Fibroblast of gingiva (primary cell): ENCODE measurements at regions not wholly inside any gene's neighbourhood (a gene's known extent, or its start where the extent isn't known, plus 50 kb on each side); places are given as distances from the start of the nearest gene placed in this dataset.

ENCODE experiments used
- DNase-seq: peaks from one replicate; pipeline ENCODE4 v3.0.0-alpha.2; 2011; ENCODE audit warnings: low read depth

- no peak for DNase-seq
These were observed 108.4 kb upstream of the EPHA4 start for GRCh38 chr2:221680548-221680947.

DNA sequence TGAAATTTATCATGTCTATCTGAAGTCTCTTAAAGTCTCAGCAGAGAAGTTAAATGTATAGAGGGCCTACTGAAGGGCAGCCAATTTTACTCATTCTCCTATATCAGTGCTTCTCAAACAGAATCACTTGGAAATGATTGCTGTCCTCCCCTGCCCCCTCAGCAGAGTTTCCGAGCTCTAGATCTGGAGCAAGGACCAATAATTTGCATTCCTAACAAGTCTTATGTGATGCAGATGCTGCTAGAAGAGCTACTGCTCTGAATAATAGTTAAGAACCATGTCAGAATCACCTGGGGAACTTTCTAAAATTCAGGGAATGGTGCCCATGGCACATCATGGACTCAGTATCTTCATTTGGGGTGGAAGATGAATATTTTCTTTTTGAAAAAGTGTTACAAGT is 105.6 kb upstream of the EPHA4 start:
- no peak for DNase-seq

- no peak for DNase-seq
These were observed 104.6 kb upstream of the EPHA4 start for GRCh38 chr2:221676566-221677172.

DNA sequence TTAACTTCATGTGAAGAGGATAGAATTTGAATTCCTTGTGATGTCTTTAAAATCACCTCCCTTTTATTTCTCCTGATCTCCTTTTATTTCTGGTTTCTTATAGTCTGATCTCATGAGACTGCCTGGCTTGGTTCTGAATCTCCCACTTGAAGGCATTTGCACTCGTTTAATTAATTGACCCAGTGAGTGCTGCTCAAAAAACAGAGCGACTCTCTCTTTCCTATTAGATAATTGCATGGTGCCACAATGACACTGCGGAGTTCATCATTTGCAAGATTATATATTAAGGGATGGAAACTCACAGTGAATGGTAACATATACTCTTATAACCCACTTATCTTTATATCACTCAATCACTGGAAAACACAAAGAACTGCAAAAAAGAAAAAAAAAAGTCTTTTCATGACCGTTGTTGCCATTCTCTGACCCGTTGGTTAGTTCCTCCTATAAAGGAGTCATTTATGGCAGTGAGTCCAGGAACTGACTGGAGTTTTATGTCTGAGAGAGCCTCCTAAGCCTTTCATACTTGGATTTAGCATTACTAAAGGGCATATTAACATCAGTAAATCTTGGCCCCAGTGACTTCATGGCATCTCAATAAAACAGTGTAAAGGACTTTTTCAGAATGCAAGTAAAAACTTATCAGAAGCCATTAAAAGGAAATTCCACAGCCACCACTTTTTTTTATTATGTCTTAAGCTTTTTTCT is 103.3 kb upstream of the EPHA4 start:
- no peak for DNase-seq

DNA sequence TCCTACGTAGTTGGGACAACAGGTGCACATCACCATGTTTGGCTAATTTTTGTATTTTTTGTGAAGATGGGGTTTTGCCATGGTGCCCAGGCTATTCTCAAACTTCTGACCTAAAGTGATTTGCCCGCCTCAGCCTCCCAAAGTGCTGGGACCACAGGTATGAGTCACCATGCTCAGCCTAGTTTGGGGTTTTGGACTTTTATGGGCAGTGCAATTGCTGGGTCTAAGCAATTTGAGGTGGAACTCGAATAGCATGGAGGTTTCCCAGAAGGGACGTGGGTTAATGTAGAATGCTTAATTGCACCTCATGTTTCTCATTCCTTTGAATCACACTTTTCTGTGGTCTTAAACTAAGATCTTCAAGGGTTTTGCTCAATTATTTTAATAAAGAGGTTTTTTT is 102.3 kb upstream of the EPHA4 start:
- no peak for DNase-seq

DNA sequence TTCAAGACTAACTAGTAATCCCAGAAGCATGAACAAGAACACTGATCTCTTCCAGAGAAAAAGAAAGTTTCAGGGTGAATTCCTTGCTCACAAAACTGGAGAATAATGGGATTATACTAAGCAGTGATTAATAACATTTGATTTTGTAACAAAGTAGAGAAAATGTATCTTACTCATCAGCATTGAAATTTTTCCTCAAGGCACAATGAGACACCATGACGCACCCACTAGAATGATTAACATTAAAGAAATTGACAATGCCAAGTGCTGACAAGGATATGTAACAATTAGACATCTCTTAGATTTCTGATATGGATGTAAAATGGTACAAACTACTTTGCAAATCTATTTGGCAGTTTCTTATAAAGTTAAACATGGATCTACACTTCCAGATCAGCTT is 101.1 kb upstream of the EPHA4 start:
- DNase-seq = no peak

- peak; percentile 29 for DNase-seq
These were observed 99.4 kb upstream of the EPHA4 start for GRCh38 chr2:221671515-221671914.

- no peak for DNase-seq
These were observed 90.7 kb upstream of the EPHA4 start for GRCh38 chr2:221662689-221663391.

GRCh38 chr2:221657806-221658205 is 85.7 kb upstream of the EPHA4 start:
- no peak for DNase-seq

- no peak for DNase-seq
These were observed 83.2 kb upstream of the EPHA4 start for GRCh38 chr2:221655300-221655699.

GRCh38 chr2:221653182-221653581 is 81.1 kb upstream of the EPHA4 start:
- DNase-seq = no peak

DNA sequence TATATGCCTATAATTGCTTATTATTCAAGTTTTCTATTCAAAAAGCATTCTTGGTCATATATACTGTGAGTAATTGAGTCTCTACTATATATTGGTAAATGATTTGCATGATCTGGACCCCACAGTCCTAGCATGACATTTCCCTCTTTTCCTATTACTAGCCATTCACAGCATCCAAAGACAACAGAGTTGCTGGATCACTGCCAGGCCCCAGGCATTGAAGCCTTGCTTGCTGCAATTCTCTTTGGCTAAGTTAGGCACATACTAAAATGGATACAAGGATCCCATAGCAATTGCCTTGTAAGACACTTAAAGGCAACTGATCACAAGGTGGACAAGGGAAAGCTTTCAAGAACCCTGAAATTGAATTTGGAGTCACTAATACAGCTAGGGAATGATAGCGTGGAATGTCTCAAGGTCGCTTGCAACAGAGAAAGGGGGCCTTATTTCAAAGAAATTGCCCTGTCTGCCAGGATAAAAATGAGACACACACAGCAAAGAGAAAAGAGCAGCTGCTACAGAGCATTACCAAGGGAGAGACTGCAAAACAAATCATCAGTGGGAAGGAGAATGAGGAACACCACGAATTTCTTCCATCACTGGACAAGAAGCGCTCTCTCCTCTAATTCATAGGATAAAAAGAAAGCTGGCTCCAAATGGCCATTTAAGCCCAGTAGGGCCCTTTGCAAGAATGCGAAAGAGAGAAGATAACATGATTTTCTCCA is 77.1 kb upstream of the EPHA4 start:
- DNase-seq = peak; percentile 17

GRCh38 chr2:221642447-221642846 is 70.3 kb upstream of the EPHA4 start:
- DNase-seq = no peak

GRCh38 chr2:221641181-221641871 is 69.2 kb upstream of the EPHA4 start:
- DNase-seq = no peak

DNA sequence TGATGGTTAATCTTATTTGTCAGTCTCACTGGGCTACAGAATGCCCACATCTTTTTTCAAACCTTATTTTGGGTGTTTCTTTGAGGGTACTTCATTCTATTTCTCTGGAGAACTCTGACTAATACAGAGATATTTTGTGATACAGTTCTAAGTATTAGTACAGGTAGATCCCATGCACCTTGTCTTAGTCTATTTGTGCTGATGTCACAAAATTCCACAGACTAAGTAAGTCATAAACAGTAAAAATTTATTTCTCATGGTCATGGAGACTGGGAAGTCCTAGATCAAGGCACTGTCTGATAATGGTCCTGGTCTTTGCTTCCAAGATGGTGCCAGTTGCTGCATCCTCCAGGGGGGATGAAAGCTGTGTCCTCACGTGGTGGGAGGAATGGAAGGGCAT is 68.6 kb upstream of the EPHA4 start:
- DNase-seq = no peak

DNA sequence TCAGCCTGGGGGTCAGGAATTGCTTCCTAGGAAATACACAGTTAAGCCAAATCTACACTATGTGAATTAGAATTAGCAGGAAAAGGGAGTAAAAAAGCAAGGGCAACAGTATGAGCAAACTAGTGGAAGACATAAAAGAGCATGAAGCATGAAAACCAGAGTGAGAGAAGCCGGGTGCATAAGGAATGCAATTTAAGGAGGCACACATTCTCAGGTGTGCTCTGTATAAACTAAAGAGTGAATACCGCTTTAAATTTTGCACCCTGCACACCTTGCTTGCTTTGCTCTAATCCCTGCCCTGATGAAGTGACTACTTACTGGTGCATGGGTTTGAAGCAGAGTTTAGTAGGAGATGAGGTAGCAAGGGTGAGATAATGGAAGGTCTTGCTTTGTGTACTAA is 65.7 kb upstream of the EPHA4 start:
- no peak for DNase-seq

- no peak for DNase-seq
These were observed 63.8 kb upstream of the EPHA4 start for GRCh38 chr2:221635949-221636348.

DNA sequence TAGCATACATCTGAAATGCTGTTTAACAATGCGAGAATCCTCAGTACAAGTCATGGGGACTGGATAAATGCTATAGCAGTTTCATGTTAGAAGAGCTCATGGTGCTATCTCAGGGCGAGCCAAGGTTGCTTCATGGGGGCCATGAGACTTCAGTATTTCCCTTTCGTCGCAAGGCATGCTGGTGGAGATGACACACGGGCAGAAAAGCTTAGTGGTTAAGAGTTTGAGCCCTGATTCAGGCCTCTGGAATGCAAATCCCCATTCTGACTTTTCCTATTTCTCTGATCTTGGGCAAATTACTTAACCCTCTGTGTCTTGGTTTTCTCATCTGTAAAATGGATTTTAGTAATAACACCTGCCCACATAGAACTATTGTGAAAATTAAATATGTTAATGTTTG is 57.4 kb upstream of the EPHA4 start:
- DNase-seq = peak; percentile 48

GRCh38 chr2:221624475-221624874 is 52.4 kb upstream of the EPHA4 start:
- DNase-seq = no peak
